PC-9 (cell line): ENCODE measurements at regions not wholly inside any gene's neighbourhood (a gene's known extent, or its start where the extent isn't known, plus 50 kb on each side); places are given as distances from the start of the nearest gene placed in this dataset.

Experiments
- BruUV-seq: library from RNA; stranded (reverse); fragments of 400-500 nt; replicated peaks from 2 replicates; lab custom pipeline; 2021; lab: Mats Ljungman, UMichigan
- CTCF ChIA-PET: fragments of 300-600 bp; sonication (Branson Sonifier 250); formaldehyde crosslinking; loops from one replicate; lab custom pipeline; 2022; ENCODE audit warnings: antibody characterized with exemption; lab: Charles Lee
- POLR2A ChIA-PET: fragments of 300-600 bp; sonication (Branson Sonifier 250); formaldehyde crosslinking; loops from one replicate; lab custom pipeline; 2022; ENCODE audit warnings: antibody characterized with exemption; ENCODE audit not compliant: unreplicated experiment; lab: Charles Lee
- DNase-seq, 2 experiments: peaks; one replicate each; pipeline versions ENCODE4 v3.0.0 to v3.0.0-alpha.2; 2015 to 2022; ENCODE audit warnings: mixed read lengths in 1 of 2
- H2AFZ ChIP-seq: fragments of 200-600 bp; sonication (generic); 2 replicates; pipeline ENCODE4 v1.8.1; 2017; ENCODE audit warnings: antibody characterized with exemption
- H3F3A ChIP-seq: fragments of 200-600 bp; sonication (generic); 2 replicates; pipeline ENCODE4 v1.8.1; 2017; ENCODE audit warnings: antibody characterized with exemption, mild to moderate bottlenecking, low read depth; ENCODE audit not compliant: insufficient read depth
- H3K27ac ChIP-seq: fragments of 200-600 bp; sonication (generic); 2 replicates; pipeline ENCODE4 v1.6.1; 2016; ENCODE audit warnings: mixed run types
- H3K27me3 ChIP-seq: fragments of 200-600 bp; sonication (generic); 2 replicates; pipeline ENCODE4 v1.6.1; 2016; ENCODE audit warnings: low read depth, mixed run types; ENCODE audit not compliant: insufficient read depth
- H3K36me3 ChIP-seq: fragments of 200-600 bp; sonication (generic); 2 replicates; pipeline ENCODE4 v1.6.1; 2016; ENCODE audit warnings: low read depth, mixed run types
- H3K4me1 ChIP-seq: fragments of 200-600 bp; sonication (generic); replicated peaks from 2 replicates; pipeline ENCODE4 v1.6.1; 2016; ENCODE audit warnings: mixed run types; ENCODE audit not compliant: insufficient read depth
- H3K4me2 ChIP-seq: fragments of 200-600 bp; sonication (generic); 2 replicates; pipeline ENCODE4 v1.6.1; 2017; ENCODE audit warnings: mixed run types
- H3K4me3 ChIP-seq: fragments of 200-600 bp; sonication (generic); 2 replicates; pipeline ENCODE4 v1.6.1; 2016; ENCODE audit warnings: mixed run types
- H3K79me2 ChIP-seq: fragments of 200-600 bp; sonication (generic); 2 replicates; pipeline ENCODE4 v1.6.1; 2017; ENCODE audit warnings: low read depth, mixed run types
- H3K9me2 ChIP-seq: fragments of 200-600 bp; sonication (generic); 2 replicates; pipeline ENCODE4 v1.8.1; 2017; ENCODE audit warnings: mild to moderate bottlenecking; ENCODE audit not compliant: insufficient read depth
- H3K9me3 ChIP-seq: fragments of 200-600 bp; sonication (generic); 2 replicates; pipeline ENCODE4 v1.8.1; 2016; ENCODE audit warnings: low read depth; ENCODE audit not compliant: insufficient read depth
- H4K20me1 ChIP-seq: fragments of 200-600 bp; sonication (generic); 2 replicates; pipeline ENCODE4 v1.8.1; 2017; ENCODE audit not compliant: insufficient read depth
- EZH2 ChIP-seq: fragments of 200-600 bp; sonication (generic); IDR thresholded peaks from 2 replicates; pipeline ENCODE4 v1.8.0; 2017; ENCODE audit warnings: antibody characterized with exemption, low read depth
- intact Hi-C: fragments of 100-400 bp; cut with micrococcal nuclease; formaldehyde crosslinking; loops from one replicate; pipeline ENCODE4 v1.10.0; 2022; ENCODE audit not compliant: unreplicated experiment
- TF ChIP-seq, protein P1 (sequence below): fragments of 200-600 bp; sonication (generic); conservative IDR thresholded peaks from 2 replicates; pipeline ENCODE4 v1.6.1; 2017; ENCODE audit warnings: mixed run types, antibody characterized with exemption, mild to moderate bottlenecking, moderate library complexity

GRCh38 chr3:5036858-5037257 lies 57.6 kb downstream of the BHLHE40 start:
- no peak for TF ChIP-seq EZH2
- TF ChIP-seq, protein P1, sequence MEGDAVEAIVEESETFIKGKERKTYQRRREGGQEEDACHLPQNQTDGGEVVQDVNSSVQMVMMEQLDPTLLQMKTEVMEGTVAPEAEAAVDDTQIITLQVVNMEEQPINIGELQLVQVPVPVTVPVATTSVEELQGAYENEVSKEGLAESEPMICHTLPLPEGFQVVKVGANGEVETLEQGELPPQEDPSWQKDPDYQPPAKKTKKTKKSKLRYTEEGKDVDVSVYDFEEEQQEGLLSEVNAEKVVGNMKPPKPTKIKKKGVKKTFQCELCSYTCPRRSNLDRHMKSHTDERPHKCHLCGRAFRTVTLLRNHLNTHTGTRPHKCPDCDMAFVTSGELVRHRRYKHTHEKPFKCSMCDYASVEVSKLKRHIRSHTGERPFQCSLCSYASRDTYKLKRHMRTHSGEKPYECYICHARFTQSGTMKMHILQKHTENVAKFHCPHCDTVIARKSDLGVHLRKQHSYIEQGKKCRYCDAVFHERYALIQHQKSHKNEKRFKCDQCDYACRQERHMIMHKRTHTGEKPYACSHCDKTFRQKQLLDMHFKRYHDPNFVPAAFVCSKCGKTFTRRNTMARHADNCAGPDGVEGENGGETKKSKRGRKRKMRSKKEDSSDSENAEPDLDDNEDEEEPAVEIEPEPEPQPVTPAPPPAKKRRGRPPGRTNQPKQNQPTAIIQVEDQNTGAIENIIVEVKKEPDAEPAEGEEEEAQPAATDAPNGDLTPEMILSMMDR: no peak
- ChIA-PET CTCF (interaction anchor here (0.6 kb wide), 1 partner anchor 20 kb away, joined by 4 read pairs; no protein-coding TSS in a partner anchor), POLR2A (no interaction called here)

GRCh38 chr3:5039585-5039984 lies 60.3 kb downstream of the BHLHE40 start:
- no peaks in the 10 kb centered on the region for H3K9me3 ChIP-seq
- intact Hi-C loops: no loop called here
- no peaks in the 10 kb centered on the region for H3K79me2 ChIP-seq
- no peak overlapping the region for H3K27ac ChIP-seq
- H4K20me1 ChIP-seq: no peaks in the 10 kb centered on the region
- no TSS peak for BruUV-seq
- DNase-seq: no peak
- ChIA-PET POLR2A (no interaction called here), CTCF (no interaction called here)
- no peak overlapping the region for H3K4me3 ChIP-seq
- H2AFZ ChIP-seq: no peak overlapping the region
- H3K9me2 ChIP-seq: no peaks in the 10 kb centered on the region
- no peaks in the 10 kb centered on the region for H3K27me3 ChIP-seq
- H3K4me2 ChIP-seq: no peak overlapping the region
- no peaks in the 10 kb centered on the region for H3F3A ChIP-seq
- H3K36me3 ChIP-seq: no peaks in the 10 kb centered on the region
- H3K4me1 ChIP-seq: no peaks in the 10 kb centered on the region
- no peak for TF ChIP-seq EZH2
- TF ChIP-seq, protein P1: no peak

More at GRCh38 chr3:5036858-5037257, 57.6 kb downstream of the BHLHE40 start:
- Histone ChIP-seq H3K27me3 (no peaks in the 10 kb centered on the region), H2AFZ (no peak overlapping the region), H3K9me3 (no peaks in the 10 kb centered on the region), H3K4me3 (no peak overlapping the region), H3K79me2 (no peaks in the 10 kb centered on the region), H3F3A (no peaks in the 10 kb centered on the region), H3K4me2 (no peak overlapping the region), H3K4me1 (no peaks in the 10 kb centered on the region), H4K20me1 (no peaks in the 10 kb centered on the region), H3K36me3 (no peaks in the 10 kb centered on the region), H3K27ac (no peak overlapping the region), H3K9me2 (no peaks in the 10 kb centered on the region)
- intact Hi-C loops: no loop called here
- no TSS peak for BruUV-seq
- no peak for DNase-seq

DNA sequence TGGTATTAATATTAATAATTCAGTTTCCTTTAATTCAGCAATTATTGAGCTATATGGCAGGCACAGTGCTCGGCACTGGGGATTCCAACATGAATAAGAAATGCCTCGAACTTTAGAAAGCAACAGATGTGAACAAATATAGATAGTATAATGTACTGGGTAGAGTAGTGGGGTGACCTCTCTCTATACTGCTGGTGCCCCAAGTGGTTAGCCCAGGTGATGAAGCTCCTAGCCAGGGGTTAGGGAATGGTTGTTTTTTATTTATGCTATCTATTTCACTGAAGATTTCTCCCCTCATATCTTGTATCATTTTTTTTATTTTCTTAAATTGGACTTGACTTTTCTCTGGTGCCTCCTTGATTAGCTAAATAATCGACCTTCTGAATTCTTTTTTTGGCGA lies 62.1 kb downstream of the BHLHE40 start:
- no peaks in the 10 kb centered on the region for H3K9me3 ChIP-seq
- H3F3A ChIP-seq: no peaks in the 10 kb centered on the region
- TF ChIP-seq EZH2: no peak
- TF ChIP-seq, protein P1: no peak
- no peak overlapping the region for H2AFZ ChIP-seq
- ChIA-PET CTCF (interaction anchor here (0.6 kb wide), 1 partner anchor 707 kb away, joined by 4 read pairs; no protein-coding TSS in a partner anchor), POLR2A (interaction anchor here (0.6 kb wide), 2 partner anchors 12 to 61 kb away, joined by 3 to 6 read pairs; no protein-coding TSS in a partner anchor)
- no peak overlapping the region for H3K27ac ChIP-seq
- no peaks in the 10 kb centered on the region for H3K4me1 ChIP-seq
- intact Hi-C loops: no loop called here
- H3K4me3 ChIP-seq: no peak overlapping the region
- no peaks in the 10 kb centered on the region for H3K9me2 ChIP-seq
- H3K36me3 ChIP-seq: no peaks in the 10 kb centered on the region
- H3K27me3 ChIP-seq: no peaks in the 10 kb centered on the region
- BruUV-seq: no TSS peak
- H4K20me1 ChIP-seq: no peaks in the 10 kb centered on the region
- no peak for DNase-seq
- no peaks in the 10 kb centered on the region for H3K79me2 ChIP-seq
- no peak overlapping the region for H3K4me2 ChIP-seq
